Stomach (tissue), 4 donors: ENCODE measurements at regions not wholly inside any gene's neighbourhood (a gene's known extent, or its start where the extent isn't known, plus 50 kb on each side); places are given as distances from the start of the nearest gene placed in this dataset.

Experiments used
- POLR2A ChIP-seq, 4 donors: fragments of 450-650 bp; IDR thresholded peaks; one replicate each; pipeline ENCODE4 v1.6.1; 2016; ENCODE audit warnings: antibody characterized with exemption in 4 of 4, control low read depth in 2 of 4, mild to moderate bottlenecking in 1 of 4, moderate library complexity in 1 of 4
- TF ChIP-seq, protein P1 (sequence below), 7 experiments: fragments of 450-650 bp in 4 of 7; fragments of 200-600 bp in 3 of 7; sonication (generic) in 3 of 7; IDR thresholded peaks; one replicate each; pipeline ENCODE4 v1.5.1; 2016 to 2019; ENCODE audit warnings: antibody characterized with exemption in 7 of 7, control low read depth in 2 of 7, mild to moderate bottlenecking in 1 of 7

DNA sequence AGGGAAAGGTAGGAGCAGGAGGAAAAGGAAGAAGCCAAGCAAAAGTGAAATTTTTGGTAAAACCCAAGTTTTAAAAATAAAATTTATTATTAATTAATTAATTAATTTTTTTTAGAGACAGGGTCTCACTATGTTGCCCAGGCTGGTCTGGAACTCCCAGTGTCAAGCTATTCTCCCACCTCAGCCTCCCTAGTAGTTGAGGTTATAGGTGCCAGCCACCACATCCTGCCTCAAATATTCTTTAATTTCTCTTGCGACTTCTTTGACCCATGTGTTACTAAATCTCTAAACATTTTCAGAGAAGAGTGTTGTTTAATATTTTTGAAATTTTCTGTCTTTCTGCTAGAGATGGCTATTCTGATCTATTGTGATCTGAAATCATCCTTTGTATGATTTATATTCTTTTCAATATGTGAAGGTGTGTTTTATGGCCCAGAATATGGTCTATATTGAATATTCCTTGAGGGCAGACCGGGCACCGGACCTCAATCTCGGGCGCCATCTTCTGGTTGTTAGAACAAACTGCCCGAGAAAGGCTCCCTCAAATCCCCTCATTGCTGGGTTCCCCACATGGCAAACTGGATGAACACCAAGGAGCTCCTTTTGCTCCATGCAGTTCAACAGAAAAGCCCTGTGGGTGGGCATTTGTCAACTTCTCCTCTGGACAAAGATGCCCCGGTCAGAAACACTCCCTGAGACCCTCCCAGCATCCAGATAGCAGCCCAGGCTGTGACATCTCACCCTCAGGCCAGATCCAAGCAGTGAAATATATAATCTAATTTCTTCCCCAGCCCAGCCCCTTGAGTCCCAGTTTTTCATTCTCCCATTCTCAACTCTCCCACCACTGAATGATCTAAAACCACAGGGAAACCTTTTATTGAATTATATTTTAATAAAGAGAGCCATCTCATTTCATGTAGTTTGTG, 110.5 kb downstream of the ASCL4 start:
- TF ChIP-seq, protein P1, sequence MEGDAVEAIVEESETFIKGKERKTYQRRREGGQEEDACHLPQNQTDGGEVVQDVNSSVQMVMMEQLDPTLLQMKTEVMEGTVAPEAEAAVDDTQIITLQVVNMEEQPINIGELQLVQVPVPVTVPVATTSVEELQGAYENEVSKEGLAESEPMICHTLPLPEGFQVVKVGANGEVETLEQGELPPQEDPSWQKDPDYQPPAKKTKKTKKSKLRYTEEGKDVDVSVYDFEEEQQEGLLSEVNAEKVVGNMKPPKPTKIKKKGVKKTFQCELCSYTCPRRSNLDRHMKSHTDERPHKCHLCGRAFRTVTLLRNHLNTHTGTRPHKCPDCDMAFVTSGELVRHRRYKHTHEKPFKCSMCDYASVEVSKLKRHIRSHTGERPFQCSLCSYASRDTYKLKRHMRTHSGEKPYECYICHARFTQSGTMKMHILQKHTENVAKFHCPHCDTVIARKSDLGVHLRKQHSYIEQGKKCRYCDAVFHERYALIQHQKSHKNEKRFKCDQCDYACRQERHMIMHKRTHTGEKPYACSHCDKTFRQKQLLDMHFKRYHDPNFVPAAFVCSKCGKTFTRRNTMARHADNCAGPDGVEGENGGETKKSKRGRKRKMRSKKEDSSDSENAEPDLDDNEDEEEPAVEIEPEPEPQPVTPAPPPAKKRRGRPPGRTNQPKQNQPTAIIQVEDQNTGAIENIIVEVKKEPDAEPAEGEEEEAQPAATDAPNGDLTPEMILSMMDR (IDR thresholded peaks at IDR 0.05), result peak in 5 of 7 experiments; percentile 49 to 77 (median 59)
- no peak for TF ChIP-seq POLR2A (IDR thresholded peaks at IDR 0.05)
